ENCODE measurements at regions not wholly inside any gene's neighbourhood (a gene's known extent, or its start where the extent isn't known, plus 50 kb on each side); places are given as distances from the start of the nearest gene placed in this dataset.

- TF ChIP-seq ZNF462 (CRISPR knock-in tag; IDR thresholded peaks at IDR 0.05) = no peak
These were observed 68.9 kb upstream of the NR2F2 start (continued) for GRCh38 chr15:96261575-96262034.

GRCh38 chr15:96262097-96262496, 68.4 kb upstream of the NR2F2 start:
- Mint-ChIP-seq H3K36me3 (ENCODE audit: low read depth) (no peaks in the 10 kb centered on the region), H3K27ac (no peak overlapping the region), H3K4me1 (peaks cover 19% of the 10 kb centered on the region), H3K27me3 (ENCODE audit: insufficient read depth, low read depth, poor library complexity) (no peaks in the 10 kb centered on the region), H3K4me3 (no peak overlapping the region), H3K9me3 (no peaks in the 10 kb centered on the region)
- Histone ChIP-seq H2AFZ (no peak overlapping the region), H3K4me2 (no peak overlapping the region), H3K4me3 (no peak overlapping the region), H4K20me1 (replicated peaks; ENCODE audit: insufficient read depth) (no peaks in the 10 kb centered on the region), H3K27ac (ENCODE audit: low read depth) (no peak overlapping the region), H3K36me3 (ENCODE audit: insufficient read depth) (no peaks in the 10 kb centered on the region), H3K27me3 (ENCODE audit: insufficient read depth) (no peaks in the 10 kb centered on the region), H3F3A (replicated peaks; ENCODE audit: low read depth) (no peaks in the 10 kb centered on the region), H3K79me2 (replicated peaks; ENCODE audit: insufficient read depth) (no peaks in the 10 kb centered on the region), H3K9me2 (ENCODE audit: insufficient read depth) (no peaks in the 10 kb centered on the region), H3K4me1 (ENCODE audit: insufficient read depth) (peaks cover 15% of the 10 kb centered on the region)
- ATAC-seq (no peak), DNase-seq (ENCODE audit: low spot score) (no peak)
- no peak for TF ChIP-seq NANOG (IDR thresholded peaks at IDR 0.05; ENCODE audit: borderline replicate concordance)
- TF ChIP-seq CREB1 (CRISPR knock-in tag; IDR thresholded peaks at IDR 0.05; ENCODE audit: low read depth) = no peak
- no peak for TF ChIP-seq ETS1 (IDR thresholded peaks at IDR 0.05)
- TF ChIP-seq EZH2 (IDR thresholded peaks at IDR 0.05; ENCODE audit: low read depth, unreplicated experiment) = no peak
- no peak for TF ChIP-seq ZNF114 (CRISPR knock-in tag; IDR thresholded peaks at IDR 0.05)
- no peak for TF ChIP-seq CTCF (conservative IDR thresholded peaks at IDR 0.05; ENCODE audit: low read depth in 2 of 2)
- TF ChIP-seq ZNF462 (CRISPR knock-in tag; IDR thresholded peaks at IDR 0.05) = no peak
